ENCODE measurements at regions not wholly inside any gene's neighbourhood (a gene's known extent, or its start where the extent isn't known, plus 50 kb on each side); places are given as distances from the start of the nearest gene placed in this dataset.

GRCh38 chr14:62018606-62019005 lies 256.4 kb downstream of the SNAPC1 start:
- TF ChIP-seq TAF1 (IDR thresholded peaks at IDR 0.05; ENCODE audit: low read depth, low read length) (no peak), POLR2A (IDR thresholded peaks at IDR 0.05; ENCODE audit: low read depth, low read length) (no peak), POLR2AphosphoS5 (IDR thresholded peaks at IDR 0.05; ENCODE audit: low read depth, low read length) (no peak)

Data from GM12891 (cell line).